HepG2 (cell line): ENCODE measurements at regions not wholly inside any gene's neighbourhood (a gene's known extent, or its start where the extent isn't known, plus 50 kb on each side); places are given as distances from the start of the nearest gene placed in this dataset.

ENCODE experiments used
- ATAC-seq: fragments of 200-7000 bp; cut with Tn5 transposase; 3 replicates; pipeline ENCODE4 v1.9.1; 2020; ENCODE audit warnings: mild to moderate bottlenecking, moderate library complexity
- BruUV-seq: library from RNA; stranded (reverse); fragments of 400-500 nt; replicated peaks from 2 replicates; lab custom pipeline; 2021; lab: Mats Ljungman, UMichigan
- CTCF ChIA-PET: fragments of 300-600 bp; formaldehyde crosslinking; extraction: SDS; loops from one replicate; lab custom pipeline; 2021; ENCODE audit warnings: low total read pairs, inconsistent platforms, low intra/inter-chr PET ratio; lab: Yijun Ruan, JAX
- POLR2A ChIA-PET: fragments of 350-600 bp; sonication (Branson Sonifier 250); formaldehyde crosslinking; loops from one replicate; lab custom pipeline; 2020; ENCODE audit warnings: antibody characterized with exemption, inconsistent platforms; lab: Yijun Ruan, JAX
- DNase-seq: peaks from one replicate; pipeline ENCODE4 v3.0.0-alpha.2; 2015; ENCODE audit warnings: low spot score
- FAIRE-seq: peaks from 3 replicates; lab custom pipeline; 2011; peaks lifted over from hg19 to GRCh38; lab: Jason Lieb, UNC
- H2AFZ ChIP-seq: one replicate; pipeline ENCODE4 v1.6.1; 2011; ENCODE audit warnings: low read length, inconsistent platforms
- H3K27ac ChIP-seq: fragments of 300-600 bp; 3 replicates; pipeline ENCODE4 v1.8.0; 2011; ENCODE audit warnings: mixed run types, mild to moderate bottlenecking, mixed read lengths, low read length, inconsistent platforms; ENCODE audit not compliant: insufficient read depth; ENCODE audit errors: extremely low read length
- H3K27me3 ChIP-seq, 2 experiments: fragments of 200-600 bp in 1 of 2; 2 replicates in 1 of 2; 3 replicates in 1 of 2; pipeline versions ENCODE4 v1.6.0 to v1.8.0; 2011; ENCODE audit warnings: low read length in 2 of 2, mild to moderate bottlenecking in 2 of 2, moderate library complexity in 2 of 2, inconsistent platforms in 1 of 2; ENCODE audit not compliant: insufficient read depth in 2 of 2, control insufficient read depth in 1 of 2
- H3K36me3 ChIP-seq, 2 experiments: fragments of 200-600 bp in 1 of 2; replicated peaks in 1 of 2; 2 replicates in 1 of 2; 3 replicates in 1 of 2; pipeline versions ENCODE4 v1.5.1 to v1.8.0; 2011; ENCODE audit warnings: low read length in 2 of 2, inconsistent platforms in 1 of 2; ENCODE audit not compliant: insufficient read depth in 2 of 2, control insufficient read depth in 1 of 2
- H3K4me1 ChIP-seq: 2 replicates; pipeline ENCODE4 v1.5.1; 2012; ENCODE audit warnings: low read length, inconsistent platforms; ENCODE audit not compliant: insufficient read depth
- H3K4me2 ChIP-seq: 2 replicates; pipeline ENCODE4 v1.6.0; 2011; ENCODE audit warnings: low read depth, low read length, inconsistent platforms
- H3K4me3 ChIP-seq, 3 experiments: fragments of 200-600 bp in 1 of 3; sonication (generic), shearing (Covaris generic) in 1 of 3; replicated peaks in 1 of 3; 2 replicates each; pipeline ENCODE4 v1.5.1; 2011 to 2016; ENCODE audit warnings: low read length in 3 of 3, inconsistent platforms in 2 of 3, low read depth in 2 of 3, mild to moderate bottlenecking in 2 of 3, control low read depth in 1 of 3, mixed read lengths in 1 of 3; ENCODE audit not compliant: insufficient read depth in 1 of 3
- H3K79me2 ChIP-seq: one replicate; pipeline ENCODE4 v1.6.1; 2011; ENCODE audit warnings: low read length, inconsistent platforms; ENCODE audit not compliant: insufficient read depth
- H3K9ac ChIP-seq: 2 replicates; pipeline ENCODE4 v1.6.0; 2011; ENCODE audit warnings: mild to moderate bottlenecking, low read depth, low read length, inconsistent platforms; ENCODE audit not compliant: insufficient read depth
- H3K9me3 ChIP-seq: 2 replicates; pipeline ENCODE4 v1.5.1; 2012; ENCODE audit warnings: mild to moderate bottlenecking, low read length
- H4K20me1 ChIP-seq: 2 replicates; pipeline ENCODE4 v1.6.0; 2011; ENCODE audit warnings: inconsistent platforms, mild to moderate bottlenecking, low read length, moderate library complexity; ENCODE audit not compliant: insufficient read depth
- AKAP8 ChIP-seq: sonication (generic); formaldehyde crosslinking; IDR thresholded peaks from 2 replicates; pipeline ENCODE4 v1.5.1; 2020; ENCODE audit warnings: mild to moderate bottlenecking, missing genetic modification reagents
- ATF5 ChIP-seq: sonication (generic); formaldehyde crosslinking; IDR thresholded peaks from 2 replicates; pipeline ENCODE4 v1.4.0; 2020; ENCODE audit warnings: mild to moderate bottlenecking, low read depth, missing genetic modification reagents
- HDAC6 ChIP-seq: fragments of 200-600 bp; sonication (generic); IDR thresholded peaks from 2 replicates; pipeline ENCODE4 v1.7.0; 2017; ENCODE audit warnings: mild to moderate bottlenecking, antibody characterized with exemption, low read length, low read depth
- POLR2G ChIP-seq: fragments of 200-400 bp; formaldehyde crosslinking; IDR thresholded peaks from 2 replicates; pipeline ENCODE4 v1.6.1; 2018; ENCODE audit warnings: mild to moderate bottlenecking, low read depth, low read length, moderate library complexity
- SAFB2 ChIP-seq: sonication (generic); formaldehyde crosslinking; IDR thresholded peaks from 2 replicates; pipeline ENCODE4 v1.5.1; 2020; ENCODE audit warnings: missing genetic modification reagents, low read depth, mild to moderate bottlenecking, borderline replicate concordance
- SIX4 ChIP-seq: sonication (generic); formaldehyde crosslinking; IDR thresholded peaks from 2 replicates; pipeline ENCODE4 v1.4.0; 2020; ENCODE audit warnings: missing genetic modification reagents
- SMC3 ChIP-seq: IDR thresholded peaks from 2 replicates; pipeline ENCODE4 v1.6.1; 2011; ENCODE audit warnings: low read length, improper control_type of control experiment
- SMYD3 ChIP-seq: sonication (generic); formaldehyde crosslinking; IDR thresholded peaks from 2 replicates; pipeline ENCODE4 v1.8.1; 2023; ENCODE audit warnings: mild to moderate bottlenecking, missing genetic modification reagents
- ZBTB37 ChIP-seq: sonication (generic); formaldehyde crosslinking; IDR thresholded peaks from 2 replicates; pipeline ENCODE4 v1.4.0; 2020; ENCODE audit warnings: mild to moderate bottlenecking, missing genetic modification reagents
- ZFYVE20 ChIP-seq: sonication (generic); formaldehyde crosslinking; IDR thresholded peaks from 2 replicates; pipeline ENCODE4 v1.8.0; 2023; ENCODE audit warnings: low read depth, mild to moderate bottlenecking, moderate library complexity, missing genetic modification reagents, borderline replicate concordance
- ZNF180 ChIP-seq: sonication (generic); formaldehyde crosslinking; IDR thresholded peaks from 2 replicates; pipeline ENCODE4 v1.4.0; 2020; ENCODE audit warnings: low read depth, missing genetic modification reagents, borderline replicate concordance
- ZNF232 ChIP-seq: sonication (generic); formaldehyde crosslinking; IDR thresholded peaks from 2 replicates; pipeline ENCODE4 v1.4.0; 2020; ENCODE audit warnings: missing genetic modification reagents, borderline replicate concordance
- ZNF264 ChIP-seq: sonication (generic); formaldehyde crosslinking; IDR thresholded peaks from 2 replicates; pipeline ENCODE4 v1.4.0; 2020; ENCODE audit warnings: missing genetic modification reagents
- WGBS: methylation state at CpG from one replicate; pipeline ENCODE4 v1.1.6; 2017; ENCODE audit warnings: low lambda C conversion rate; 5-methylcytosine and 5-hydroxymethylcytosine counted together
- in situ Hi-C: cut with HindIII; loops from 2 replicates; pipeline ENCODE4 v1.10.0; 2017; ENCODE audit warnings: low pct_unique_long_range_greater_than_20kb; ENCODE audit not compliant: extremely low pct_ligation_motif_present
- intact Hi-C: fragments of 100-400 bp; cut with micrococcal nuclease; formaldehyde crosslinking; loops from one replicate; pipeline ENCODE4 v1.10.0; 2022; ENCODE audit not compliant: unreplicated experiment

- 0% methylated on average over 3 of the region's 4 CpGs for WGBS
- Histone ChIP-seq H4K20me1 (no peaks in the 10 kb centered on the region), H2AFZ (no peak overlapping the region), H3K4me3 (no peak overlapping the region), H3K9ac (no peak overlapping the region), H3K79me2 (no peaks in the 10 kb centered on the region), H3K4me2 (no peak overlapping the region), H3K9me3 (peaks cover 68% of the 10 kb centered on the region), H3K27ac (no peak overlapping the region), H3K27me3 (no peaks in the 10 kb centered on the region; a peak in 1 of 5 replicates), H3K36me3 (no peaks in the 10 kb centered on the region), H3K4me1 (no peaks in the 10 kb centered on the region)
- ATAC-seq (no peak), FAIRE-seq (no peak), DNase-seq (no peak)
- TF ChIP-seq ZNF180 (CRISPR knock-in tag) (no peak), ZNF264 (CRISPR knock-in tag) (no peak), POLR2G (no peak), ZBTB37 (CRISPR knock-in tag) (no peak), HDAC6 (no peak), ATF5 (CRISPR knock-in tag) (no peak), SIX4 (no peak), ZNF232 (no peak)
- BruUV-seq: no TSS peak
- ChIA-PET POLR2A (no interaction called here), CTCF (no interaction called here)
- intact Hi-C loops: no loop called here
- in situ Hi-C loops: no loop called here
Measured at GRCh38 chr10:107803546-107803945, 639.0 kb upstream of the SORCS1 start.

- H3K9me3 ChIP-seq: peaks cover 78% of the 10 kb centered on the region
- intact Hi-C loops (no loop called here), in situ Hi-C loops (no loop called here)
- no peak overlapping the region for H3K9ac ChIP-seq
- H2AFZ ChIP-seq: no peak overlapping the region
- WGBS: 21% methylated on average over 1 of the region's 1 CpG
- ChIA-PET CTCF (no interaction called here), POLR2A (no interaction called here)
- no peaks in the 10 kb centered on the region for H3K36me3 ChIP-seq
- no peaks in the 10 kb centered on the region for H3K79me2 ChIP-seq
- no TSS peak for BruUV-seq
- DNase-seq (no peak), ATAC-seq (no peak), FAIRE-seq (no peak)
- H4K20me1 ChIP-seq: no peaks in the 10 kb centered on the region
- H3K4me1 ChIP-seq: no peaks in the 10 kb centered on the region
- no peaks in the 10 kb centered on the region for H3K27me3 ChIP-seq
- H3K27ac ChIP-seq: no peak overlapping the region
- no peak overlapping the region for H3K4me3 ChIP-seq
- TF ChIP-seq SMC3 (no peak), SAFB2 (CRISPR knock-in tag) (no peak), ZFYVE20 (no peak), AKAP8 (CRISPR knock-in tag) (no peak), SMYD3 (CRISPR knock-in tag) (no peak)
- no peak overlapping the region for H3K4me2 ChIP-seq
Measured at GRCh38 chr10:107800061-107800460, 635.6 kb upstream of the SORCS1 start.
